Left lung (tissue), 4 donors: ENCODE measurements at regions not wholly inside any gene's neighbourhood (a gene's known extent, or its start where the extent isn't known, plus 50 kb on each side); places are given as distances from the start of the nearest gene placed in this dataset.
A peak's percentile ranks its signal among the peaks of the same experiment; 100 is the strongest.

ENCODE experiments used
- ATAC-seq: fragments of 200-7000 bp; cut with Tn5 transposase; one replicate; pipeline ENCODE4 v1.9.1; 2020; ENCODE audit warnings: moderate library complexity
- DNase-seq, 4 donors: peaks; one replicate each; pipeline ENCODE4 v3.0.0-alpha.2; 2013 to 2020
- H3K27ac ChIP-seq, 2 donors: fragments of 200-600 bp; sonication (generic) in 1 of 2; one replicate each; pipeline versions ENCODE4 v1.5.0 to v1.8.0; 2020 to 2021
- H3K27me3 ChIP-seq, 2 donors: fragments of 200-600 bp; sonication (generic) in 1 of 2; one replicate each; pipeline versions ENCODE4 v1.5.0 to v1.8.0; 2020 to 2021
- H3K36me3 ChIP-seq, 2 donors: fragments of 200-600 bp; sonication (generic) in 1 of 2; one replicate each; pipeline versions ENCODE4 v1.5.0 to v1.8.0; 2020 to 2021
- H3K4me1 ChIP-seq, 2 donors: fragments of 200-600 bp; one replicate each; pipeline ENCODE4 v1.8.0; 2021
- H3K4me3 ChIP-seq, 2 donors: fragments of 200-600 bp; sonication (generic) in 1 of 2; one replicate each; pipeline versions ENCODE4 v1.5.0 to v1.8.0; 2020 to 2021; ENCODE audit warnings: mild to moderate bottlenecking in 1 of 2
- H3K9me3 ChIP-seq, 2 donors: fragments of 200-600 bp; sonication (generic) in 1 of 2; one replicate each; pipeline versions ENCODE4 v1.5.0 to v1.8.0; 2020 to 2021
- intact Hi-C, 2 donors: fragments of 100-400 bp; cut with DNase I; formaldehyde crosslinking; loops; one replicate each; pipeline versions ENCODE4 v1.11.2 to v1.14.2; 2022
- TF ChIP-seq, protein P1 (sequence below), 2 donors: fragments of 200-600 bp; sonication (generic) in 1 of 2; IDR thresholded peaks; one replicate each; pipeline versions ENCODE4 v1.5.0 to v1.8.0; 2021; ENCODE audit warnings: antibody characterized with exemption in 2 of 2
- donor health status: DM: no; HTN: yes; CAD: no.
- donor health status: DM: no; HTN: no; CAD: no.

DNA sequence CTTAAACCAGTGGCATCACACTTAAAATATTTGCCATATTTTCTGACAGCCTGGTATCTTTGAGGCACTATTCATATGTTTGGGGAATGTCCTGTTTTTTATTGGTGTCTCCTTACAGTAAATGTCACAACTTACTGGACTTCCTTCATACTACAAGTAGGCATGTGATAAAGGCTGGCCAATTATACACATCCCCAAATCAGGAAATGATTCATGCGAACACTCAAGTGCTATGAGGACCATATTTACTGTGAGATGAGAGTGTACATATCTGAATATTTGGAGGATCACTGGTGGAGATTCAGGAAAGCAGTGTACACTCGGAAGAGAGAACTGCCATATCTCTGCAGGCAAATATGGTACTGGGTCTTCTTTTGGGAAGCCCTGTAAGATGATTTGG lies 913.8 kb upstream of the CHORDC1 start:
- Histone ChIP-seq H3K36me3 (no peaks in the 10 kb centered on the region), H3K4me1 (peaks cover 0 to 6% of the 10 kb centered on the region in 2 donors), H3K9me3 (no peaks in the 10 kb centered on the region), H3K27me3 (no peaks in the 10 kb centered on the region), H3K27ac (no peak overlapping the region), H3K4me3 (no peak overlapping the region)
- DNase-seq (no peak), ATAC-seq (no peak)
- TF ChIP-seq, protein P1, sequence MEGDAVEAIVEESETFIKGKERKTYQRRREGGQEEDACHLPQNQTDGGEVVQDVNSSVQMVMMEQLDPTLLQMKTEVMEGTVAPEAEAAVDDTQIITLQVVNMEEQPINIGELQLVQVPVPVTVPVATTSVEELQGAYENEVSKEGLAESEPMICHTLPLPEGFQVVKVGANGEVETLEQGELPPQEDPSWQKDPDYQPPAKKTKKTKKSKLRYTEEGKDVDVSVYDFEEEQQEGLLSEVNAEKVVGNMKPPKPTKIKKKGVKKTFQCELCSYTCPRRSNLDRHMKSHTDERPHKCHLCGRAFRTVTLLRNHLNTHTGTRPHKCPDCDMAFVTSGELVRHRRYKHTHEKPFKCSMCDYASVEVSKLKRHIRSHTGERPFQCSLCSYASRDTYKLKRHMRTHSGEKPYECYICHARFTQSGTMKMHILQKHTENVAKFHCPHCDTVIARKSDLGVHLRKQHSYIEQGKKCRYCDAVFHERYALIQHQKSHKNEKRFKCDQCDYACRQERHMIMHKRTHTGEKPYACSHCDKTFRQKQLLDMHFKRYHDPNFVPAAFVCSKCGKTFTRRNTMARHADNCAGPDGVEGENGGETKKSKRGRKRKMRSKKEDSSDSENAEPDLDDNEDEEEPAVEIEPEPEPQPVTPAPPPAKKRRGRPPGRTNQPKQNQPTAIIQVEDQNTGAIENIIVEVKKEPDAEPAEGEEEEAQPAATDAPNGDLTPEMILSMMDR (IDR thresholded peaks at IDR 0.05) = no peak
- intact Hi-C loops = no loop called here

DNA sequence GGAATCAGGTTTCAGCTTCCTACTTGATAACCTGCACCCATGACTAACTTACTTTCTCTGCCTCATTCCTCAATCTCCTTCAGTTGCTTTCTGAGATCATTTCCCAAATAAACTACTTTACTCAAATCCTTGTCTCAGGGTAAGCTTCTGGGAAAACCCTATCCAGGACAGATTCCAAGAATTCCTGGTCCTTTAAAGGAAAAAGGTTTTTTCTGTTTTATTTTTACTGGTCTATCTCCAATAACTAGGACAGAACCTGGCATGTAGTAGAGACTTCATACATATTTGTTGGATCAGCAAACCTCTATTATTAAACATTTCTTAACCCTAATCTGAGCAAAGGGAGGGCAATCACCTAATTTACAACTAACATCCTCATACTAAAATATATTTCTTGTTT lies 910.5 kb upstream of the CHORDC1 start:
- H3K4me3 ChIP-seq = no peak overlapping the region
- H3K4me1 ChIP-seq = peaks cover 0 to 6% of the 10 kb centered on the region in 2 donors
- no peaks in the 10 kb centered on the region for H3K36me3 ChIP-seq
- intact Hi-C loops = no loop called here
- H3K9me3 ChIP-seq = no peaks in the 10 kb centered on the region
- H3K27ac ChIP-seq = no peak overlapping the region
- DNase-seq (peak in 2 of 4 donors; percentile 2 to 4), ATAC-seq (peak; percentile 30)
- no peaks in the 10 kb centered on the region for H3K27me3 ChIP-seq
- TF ChIP-seq, protein P1 (IDR thresholded peaks at IDR 0.05) = no peak

DNA sequence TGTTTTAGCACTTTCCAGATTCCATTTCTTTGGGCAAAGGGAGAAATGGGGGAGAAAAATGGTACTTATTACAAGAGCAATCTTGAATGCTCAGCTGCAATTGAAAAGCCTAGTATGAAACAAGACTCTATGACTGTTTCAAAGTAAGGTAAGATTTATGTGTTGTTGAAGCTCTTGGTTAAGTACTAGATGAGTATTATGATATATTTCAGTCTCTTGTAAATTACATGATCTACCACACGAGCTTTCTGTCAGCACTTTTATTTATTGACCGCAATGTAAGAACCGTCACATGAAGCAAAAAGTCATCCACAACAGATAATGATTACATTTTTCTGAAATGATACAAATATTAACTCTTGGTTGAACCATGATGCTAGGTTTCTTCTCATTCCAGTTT lies 906.7 kb upstream of the CHORDC1 start:
- no peaks in the 10 kb centered on the region for H3K9me3 ChIP-seq
- no peak for ATAC-seq
- H3K4me3 ChIP-seq = no peak overlapping the region
- H3K27ac ChIP-seq = no peak overlapping the region
- H3K27me3 ChIP-seq = no peaks in the 10 kb centered on the region
- TF ChIP-seq, protein P1 (IDR thresholded peaks at IDR 0.05) = no peak
- intact Hi-C loops = no loop called here
- DNase-seq = no peak
- peaks cover 0 to 6% of the 10 kb centered on the region in 2 donors for H3K4me1 ChIP-seq
- no peaks in the 10 kb centered on the region for H3K36me3 ChIP-seq

DNA sequence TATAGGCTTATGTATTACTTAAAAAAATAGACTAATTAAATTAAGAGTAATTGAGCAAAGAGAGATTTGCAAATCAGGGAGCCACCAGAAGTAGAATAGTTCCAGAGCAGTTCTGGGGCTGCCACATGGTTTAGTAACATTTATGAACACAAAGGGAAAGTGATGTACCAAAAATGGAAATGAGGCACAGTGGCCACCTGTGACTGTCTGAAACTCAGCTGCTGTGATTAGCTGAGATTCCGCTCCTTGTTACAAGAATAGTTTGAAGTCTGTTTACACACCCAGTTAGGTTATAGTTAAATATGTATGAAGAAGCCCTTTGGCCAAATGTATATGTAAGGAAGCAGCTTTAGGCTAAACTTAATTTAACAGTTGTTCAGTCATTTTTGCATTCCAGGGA lies 901.5 kb upstream of the CHORDC1 start:
- Histone ChIP-seq H3K27me3 (no peaks in the 10 kb centered on the region), H3K9me3 (no peaks in the 10 kb centered on the region), H3K36me3 (no peaks in the 10 kb centered on the region), H3K27ac (no peak overlapping the region), H3K4me3 (no peak overlapping the region), H3K4me1 (no peaks in the 10 kb centered on the region)
- TF ChIP-seq, protein P1 (IDR thresholded peaks at IDR 0.05) = no peak
- DNase-seq (no peak), ATAC-seq (no peak)
- intact Hi-C loops = no loop called here

DNA sequence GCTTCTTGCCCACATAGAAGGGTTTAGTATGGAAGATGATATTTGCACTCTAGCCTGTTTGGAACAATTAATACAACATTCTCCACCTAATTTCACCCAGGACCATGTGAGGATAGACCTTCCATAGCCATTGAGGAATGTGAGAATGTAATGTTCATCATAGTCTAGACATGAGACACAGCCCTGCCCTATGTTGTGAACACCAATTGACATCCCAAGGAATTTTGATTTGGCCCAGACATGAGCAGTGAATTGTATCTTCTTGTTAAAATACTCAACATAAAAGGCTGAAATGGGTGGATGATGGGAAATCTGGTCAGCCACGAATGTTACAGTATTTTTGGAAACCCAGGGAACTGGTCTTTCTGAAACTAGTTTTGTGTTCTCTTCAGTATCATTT lies 892.3 kb upstream of the CHORDC1 start:
- ATAC-seq (no peak), DNase-seq (no peak)
- TF ChIP-seq, protein P1 (IDR thresholded peaks at IDR 0.05) = no peak
- H3K4me3 ChIP-seq = no peak overlapping the region
- H3K4me1 ChIP-seq = no peaks in the 10 kb centered on the region
- intact Hi-C loops = no loop called here
- H3K36me3 ChIP-seq = no peaks in the 10 kb centered on the region
- no peaks in the 10 kb centered on the region for H3K27me3 ChIP-seq
- no peak overlapping the region for H3K27ac ChIP-seq
- no peaks in the 10 kb centered on the region for H3K9me3 ChIP-seq
